Mesodermal cell (in vitro differentiated cells): ENCODE measurements at regions not wholly inside any gene's neighbourhood (a gene's known extent, or its start where the extent isn't known, plus 50 kb on each side); places are given as distances from the start of the nearest gene placed in this dataset.

Experiments used
- H3K27ac ChIP-seq: 2 replicates; pipeline ENCODE4 v1.7.0; 2013; ENCODE audit warnings: mild to moderate bottlenecking, low read depth, low read length, moderate library complexity; ENCODE audit not compliant: severe bottlenecking
- H3K36me3 ChIP-seq: 2 replicates; pipeline ENCODE4 v1.7.1; 2013; ENCODE audit warnings: mild to moderate bottlenecking, low read length, moderate library complexity; ENCODE audit not compliant: control insufficient read depth, insufficient read depth
- H3K4me1 ChIP-seq: one replicate; pipeline ENCODE4 v1.7.1; 2013; ENCODE audit warnings: mild to moderate bottlenecking, low read length; ENCODE audit not compliant: insufficient read depth, control insufficient read depth, poor library complexity, severe bottlenecking
- H3K4me3 ChIP-seq: 2 replicates; pipeline ENCODE4 v1.7.0; 2013; ENCODE audit warnings: low read length, control low read depth, mild to moderate bottlenecking; ENCODE audit not compliant: insufficient read depth, poor library complexity, severe bottlenecking; ENCODE audit errors: extremely low read depth
- H3K9me3 ChIP-seq: 2 replicates; pipeline ENCODE4 v1.7.1; 2013; ENCODE audit warnings: mild to moderate bottlenecking, low read length, moderate library complexity; ENCODE audit not compliant: control insufficient read depth
- WGBS, 2 experiments: methylation state at CpG; one replicate each; pipeline ENCODE4 v1.1.5; 2013; ENCODE audit warnings: missing lambda C conversion rate in 2 of 2; ENCODE audit not compliant: insufficient coverage in 2 of 2; 5-methylcytosine and 5-hydroxymethylcytosine counted together

- Histone ChIP-seq H3K4me3 (no peak overlapping the region), H3K4me1 (peaks cover 8% of the 10 kb centered on the region), H3K27ac (no peak overlapping the region), H3K9me3 (no peaks in the 10 kb centered on the region), H3K36me3 (no peaks in the 10 kb centered on the region)
- WGBS, 2 experiments: 71 to 79% methylated on average over 6 to 7 of the region's 10 CpGs
These were observed 267.1 kb upstream of the TMTC4 start for GRCh38 chr13:100941377-100942368.

- no peak overlapping the region for H3K4me3 ChIP-seq
- H3K9me3 ChIP-seq: no peaks in the 10 kb centered on the region
- 81 to 89% methylated on average over 3 of the region's 4 CpGs for WGBS, 2 experiments
- H3K36me3 ChIP-seq: no peaks in the 10 kb centered on the region
- H3K27ac ChIP-seq: no peak overlapping the region
- H3K4me1 ChIP-seq: peaks cover 8% of the 10 kb centered on the region
These were observed 266.1 kb upstream of the TMTC4 start for GRCh38 chr13:100940658-100941057.

GRCh38 chr13:100933841-100934240, 259.2 kb upstream of the TMTC4 start:
- Histone ChIP-seq H3K4me3 (no peak overlapping the region), H3K36me3 (no peaks in the 10 kb centered on the region), H3K4me1 (no peaks in the 10 kb centered on the region), H3K9me3 (no peaks in the 10 kb centered on the region), H3K27ac (no peak overlapping the region)
- no CpG with 5 or more reads among the region's 1 CpG for WGBS, 2 experiments

- WGBS, 2 experiments: no CpG with 5 or more reads among the region's 3 CpGs
- Histone ChIP-seq H3K36me3 (no peaks in the 10 kb centered on the region), H3K27ac (no peak overlapping the region), H3K4me3 (no peak overlapping the region), H3K9me3 (no peaks in the 10 kb centered on the region), H3K4me1 (no peaks in the 10 kb centered on the region)
These were observed 248.0 kb upstream of the TMTC4 start for GRCh38 chr13:100922599-100922998.

GRCh38 chr13:100921139-100921538, 246.5 kb upstream of the TMTC4 start:
- no peaks in the 10 kb centered on the region for H3K9me3 ChIP-seq
- H3K4me3 ChIP-seq: no peak overlapping the region
- 57 to 73% methylated on average over 3 to 4 of the region's 4 CpGs for WGBS, 2 experiments
- H3K4me1 ChIP-seq: no peaks in the 10 kb centered on the region
- no peak overlapping the region for H3K27ac ChIP-seq
- no peaks in the 10 kb centered on the region for H3K36me3 ChIP-seq

- H3K4me3 ChIP-seq: no peak overlapping the region
- H3K36me3 ChIP-seq: no peaks in the 10 kb centered on the region
- 90 to 100% methylated on average over 2 to 3 of the region's 3 CpGs for WGBS, 2 experiments
- H3K27ac ChIP-seq: no peak overlapping the region
- H3K9me3 ChIP-seq: no peaks in the 10 kb centered on the region
- no peaks in the 10 kb centered on the region for H3K4me1 ChIP-seq
These were observed 242.4 kb upstream of the TMTC4 start for GRCh38 chr13:100917011-100917410.

- Histone ChIP-seq H3K4me3 (no peak overlapping the region), H3K4me1 (no peaks in the 10 kb centered on the region), H3K9me3 (no peaks in the 10 kb centered on the region), H3K27ac (no peak overlapping the region), H3K36me3 (no peaks in the 10 kb centered on the region)
- 100% methylated on average over 3 of the region's 6 CpGs; no CpG with 5 or more reads in 1 of the 2 experiments for WGBS, 2 experiments
These were observed 238.5 kb upstream of the TMTC4 start for GRCh38 chr13:100913143-100913542.

GRCh38 chr13:100904293-100904976, 229.8 kb upstream of the TMTC4 start:
- Histone ChIP-seq H3K9me3 (no peaks in the 10 kb centered on the region), H3K36me3 (no peaks in the 10 kb centered on the region), H3K4me1 (no peaks in the 10 kb centered on the region), H3K27ac (no peak overlapping the region), H3K4me3 (no peak overlapping the region)
- 53 to 65% methylated on average over 2 to 3 of the region's 3 CpGs for WGBS, 2 experiments

GRCh38 chr13:100899720-100900316, 225.2 kb upstream of the TMTC4 start:
- H3K36me3 ChIP-seq: no peaks in the 10 kb centered on the region
- 69% methylated on average over 5 of the region's 5 CpGs for WGBS, 2 experiments
- no peaks in the 10 kb centered on the region for H3K9me3 ChIP-seq
- no peak overlapping the region for H3K27ac ChIP-seq
- H3K4me1 ChIP-seq: no peaks in the 10 kb centered on the region
- no peak overlapping the region for H3K4me3 ChIP-seq

- Histone ChIP-seq H3K4me3 (no peak overlapping the region), H3K4me1 (no peaks in the 10 kb centered on the region), H3K36me3 (no peaks in the 10 kb centered on the region), H3K9me3 (no peaks in the 10 kb centered on the region), H3K27ac (no peak overlapping the region)
- no CpG with 5 or more reads among the region's 1 CpG for WGBS, 2 experiments
These were observed 223.8 kb upstream of the TMTC4 start for GRCh38 chr13:100898431-100898830.
